Endothelial cell (in vitro differentiated cells): ENCODE measurements at regions not wholly inside any gene's neighbourhood (a gene's known extent, or its start where the extent isn't known, plus 50 kb on each side); places are given as distances from the start of the nearest gene placed in this dataset.

Experiments
- DNase-seq: peaks from one replicate; pipeline ENCODE4 v3.0.0; 2021; ENCODE audit warnings: low spot score
- H3K27ac Mint-ChIP-seq: one replicate; pipeline ENCODE4 v1.8.0; 2021; ENCODE audit warnings: mixed read lengths, inconsistent platforms; ENCODE audit not compliant: unreplicated experiment
- H3K27me3 Mint-ChIP-seq: one replicate; pipeline ENCODE4 v1.8.0; 2021; ENCODE audit warnings: mild to moderate bottlenecking, moderate library complexity, mixed read lengths, inconsistent platforms; ENCODE audit not compliant: unreplicated experiment
- H3K36me3 Mint-ChIP-seq: one replicate; pipeline ENCODE4 v1.8.0; 2021; ENCODE audit warnings: mild to moderate bottlenecking, low read depth, mixed read lengths, inconsistent platforms; ENCODE audit not compliant: unreplicated experiment
- H3K4me1 Mint-ChIP-seq: one replicate; pipeline ENCODE4 v1.8.0; 2021; ENCODE audit warnings: mild to moderate bottlenecking, mixed read lengths, inconsistent platforms; ENCODE audit not compliant: unreplicated experiment
- H3K4me3 Mint-ChIP-seq: one replicate; pipeline ENCODE4 v1.8.0; 2021; ENCODE audit warnings: mild to moderate bottlenecking, mixed read lengths, inconsistent platforms; ENCODE audit not compliant: unreplicated experiment
- H3K9me3 Mint-ChIP-seq: one replicate; pipeline ENCODE4 v1.8.0; 2021; ENCODE audit warnings: mixed read lengths, inconsistent platforms; ENCODE audit not compliant: unreplicated experiment
- TF ChIP-seq, protein P1 (sequence below): fragments of 200-600 bp; sonication (generic); IDR thresholded peaks from one replicate; pipeline ENCODE4 v1.5.0; 2021; ENCODE audit warnings: antibody characterized with exemption; ENCODE audit not compliant: unreplicated experiment

DNA sequence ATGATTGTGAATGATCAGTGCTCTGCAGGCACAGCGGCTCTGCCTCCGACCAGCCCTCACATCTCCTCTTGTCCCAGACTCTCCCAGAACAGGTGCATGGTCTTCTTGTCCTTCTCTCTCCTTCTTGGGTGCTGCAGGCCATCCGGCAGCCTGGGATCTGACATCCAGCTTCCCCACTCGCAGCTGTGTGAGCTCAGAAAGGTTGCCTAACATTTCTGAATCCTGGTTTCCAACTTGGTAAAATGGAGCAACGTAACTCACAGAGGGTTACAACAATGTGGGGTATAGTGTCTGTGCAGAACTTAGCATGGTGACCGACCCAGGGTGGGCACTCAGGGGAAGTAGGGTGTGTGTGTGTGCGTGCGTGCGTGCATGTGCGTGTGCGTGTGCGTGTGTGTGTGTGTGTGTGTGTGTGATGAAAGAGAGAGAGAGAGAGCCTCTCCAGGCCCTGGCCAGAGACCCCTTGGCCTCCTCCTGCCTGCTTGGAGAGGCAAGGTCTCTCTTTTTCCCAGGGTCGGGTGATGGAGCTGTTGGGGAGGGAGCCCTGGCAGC, 110.1 kb downstream of the SNX5 start:
- no peak overlapping the region for H3K4me3 Mint-ChIP-seq
- H3K27ac Mint-ChIP-seq = no peak overlapping the region
- no peaks in the 10 kb centered on the region for H3K36me3 Mint-ChIP-seq
- peaks cover 3% of the 10 kb centered on the region for H3K4me1 Mint-ChIP-seq
- H3K9me3 Mint-ChIP-seq = no peaks in the 10 kb centered on the region
- TF ChIP-seq, protein P1, sequence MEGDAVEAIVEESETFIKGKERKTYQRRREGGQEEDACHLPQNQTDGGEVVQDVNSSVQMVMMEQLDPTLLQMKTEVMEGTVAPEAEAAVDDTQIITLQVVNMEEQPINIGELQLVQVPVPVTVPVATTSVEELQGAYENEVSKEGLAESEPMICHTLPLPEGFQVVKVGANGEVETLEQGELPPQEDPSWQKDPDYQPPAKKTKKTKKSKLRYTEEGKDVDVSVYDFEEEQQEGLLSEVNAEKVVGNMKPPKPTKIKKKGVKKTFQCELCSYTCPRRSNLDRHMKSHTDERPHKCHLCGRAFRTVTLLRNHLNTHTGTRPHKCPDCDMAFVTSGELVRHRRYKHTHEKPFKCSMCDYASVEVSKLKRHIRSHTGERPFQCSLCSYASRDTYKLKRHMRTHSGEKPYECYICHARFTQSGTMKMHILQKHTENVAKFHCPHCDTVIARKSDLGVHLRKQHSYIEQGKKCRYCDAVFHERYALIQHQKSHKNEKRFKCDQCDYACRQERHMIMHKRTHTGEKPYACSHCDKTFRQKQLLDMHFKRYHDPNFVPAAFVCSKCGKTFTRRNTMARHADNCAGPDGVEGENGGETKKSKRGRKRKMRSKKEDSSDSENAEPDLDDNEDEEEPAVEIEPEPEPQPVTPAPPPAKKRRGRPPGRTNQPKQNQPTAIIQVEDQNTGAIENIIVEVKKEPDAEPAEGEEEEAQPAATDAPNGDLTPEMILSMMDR = no peak
- H3K27me3 Mint-ChIP-seq = peaks cover 2% of the 10 kb centered on the region
- no peak for DNase-seq

DNA sequence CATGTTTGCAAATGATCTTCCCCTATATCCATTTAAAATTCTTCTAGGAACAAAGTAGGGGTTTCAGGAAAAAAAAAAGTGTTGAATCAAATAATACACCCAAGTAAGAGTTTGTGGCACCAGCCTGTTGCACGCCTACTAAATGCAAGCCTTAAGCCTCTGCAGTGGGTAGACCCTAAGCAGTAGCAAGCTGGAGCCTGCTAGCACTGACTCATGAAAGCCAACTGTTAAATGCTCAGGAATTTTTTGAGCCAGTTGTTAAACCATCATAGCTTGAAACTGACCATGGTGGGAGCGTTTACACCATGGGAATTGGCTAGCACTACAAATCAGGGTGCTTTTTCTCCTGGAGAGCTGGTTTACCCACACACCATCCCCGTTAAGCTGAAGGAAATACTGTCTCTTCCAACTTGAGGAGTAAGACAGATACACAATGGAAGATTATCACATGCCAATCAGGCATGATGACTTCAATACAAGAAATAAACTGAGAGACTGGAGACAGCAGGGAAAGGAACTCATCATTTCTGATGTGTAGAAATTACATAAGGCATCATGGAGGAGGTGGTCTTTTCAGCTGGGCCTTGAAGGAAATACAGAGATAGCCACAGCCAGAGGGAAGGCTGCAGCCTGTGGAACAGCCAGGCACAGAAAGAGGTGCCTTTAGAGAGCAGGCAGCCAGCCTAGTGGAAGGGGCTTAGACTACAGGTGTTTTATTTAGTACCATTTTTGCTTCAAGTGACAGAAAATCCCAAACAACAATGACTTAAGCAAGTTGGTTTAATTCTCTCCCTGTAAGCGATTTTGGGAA, 110.8 kb downstream of the SNX5 start:
- peaks cover 3% of the 10 kb centered on the region for H3K4me1 Mint-ChIP-seq
- TF ChIP-seq, protein P1 = no peak
- H3K27ac Mint-ChIP-seq = no peak overlapping the region
- H3K36me3 Mint-ChIP-seq = no peaks in the 10 kb centered on the region
- peaks cover 2% of the 10 kb centered on the region for H3K27me3 Mint-ChIP-seq
- no peak overlapping the region for H3K4me3 Mint-ChIP-seq
- no peaks in the 10 kb centered on the region for H3K9me3 Mint-ChIP-seq
- DNase-seq = no peak

DNA sequence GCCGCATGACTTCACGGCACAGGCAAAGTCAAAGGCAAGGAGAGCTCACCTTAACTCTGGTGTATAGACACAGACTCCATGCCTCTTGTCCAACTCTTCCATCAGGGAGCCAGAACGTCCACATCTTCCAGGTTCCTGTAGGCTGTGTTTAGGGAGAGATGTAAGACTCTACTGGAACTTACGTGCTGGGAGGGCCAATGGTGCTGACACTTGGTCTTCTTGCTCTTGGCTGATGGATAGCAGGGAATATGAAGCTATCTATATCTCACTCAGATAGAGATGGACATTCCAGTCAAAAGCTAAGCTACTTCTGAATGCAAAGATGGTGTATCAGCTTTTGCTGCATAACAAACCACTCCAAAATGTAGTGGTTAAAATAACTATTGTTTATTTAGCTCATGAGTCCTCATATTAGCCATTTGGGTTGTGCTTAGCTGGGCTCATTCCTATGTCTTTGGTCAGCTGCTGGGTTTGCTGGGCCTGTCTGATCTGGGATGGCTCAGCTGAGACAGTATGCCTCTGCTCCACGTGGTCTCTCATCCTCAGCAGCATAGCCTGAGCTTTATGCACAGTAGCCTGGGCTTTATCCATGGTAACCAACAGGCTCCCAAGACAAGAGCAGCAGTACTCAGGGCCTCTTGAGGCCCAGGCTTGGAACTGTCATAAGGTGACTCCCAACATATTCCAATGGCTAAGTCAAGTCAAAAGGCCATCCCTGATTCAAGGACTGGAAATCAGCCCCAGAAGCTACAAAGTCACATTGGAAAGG, 111.6 kb downstream of the SNX5 start:
- Mint-ChIP-seq H3K4me3 (no peak overlapping the region), H3K9me3 (no peaks in the 10 kb centered on the region), H3K4me1 (no peaks in the 10 kb centered on the region), H3K27me3 (peaks cover 2% of the 10 kb centered on the region), H3K27ac (no peak overlapping the region), H3K36me3 (no peaks in the 10 kb centered on the region)
- no peak for DNase-seq
- TF ChIP-seq, protein P1 = no peak

DNA sequence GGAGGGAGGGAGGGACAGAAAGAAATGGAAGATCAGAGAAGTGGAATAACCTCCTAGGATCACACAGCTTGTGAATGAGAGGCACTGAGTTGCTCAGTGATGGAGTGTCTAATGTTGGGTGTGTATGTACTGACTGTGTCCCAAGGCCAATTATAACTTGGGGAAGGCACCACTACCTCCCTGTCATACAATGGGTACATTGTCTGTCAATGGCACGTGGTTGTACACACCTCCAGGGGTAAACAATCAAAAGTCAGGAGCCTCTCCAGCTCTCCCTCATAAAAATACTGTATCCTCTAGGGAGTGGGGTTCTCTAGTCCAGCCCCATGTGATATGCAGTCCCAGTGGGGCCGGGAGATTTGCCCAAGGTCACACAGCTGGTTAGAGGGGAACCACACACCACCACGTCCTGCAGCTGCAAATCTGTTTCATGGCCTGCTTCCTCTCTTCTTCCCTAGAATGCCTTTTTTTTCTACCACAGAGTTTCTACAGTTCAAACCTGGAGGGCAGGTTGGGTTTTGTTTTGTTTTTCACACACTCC, 112.5 kb downstream of the SNX5 start:
- no peak overlapping the region for H3K4me3 Mint-ChIP-seq
- DNase-seq = no peak
- no peaks in the 10 kb centered on the region for H3K9me3 Mint-ChIP-seq
- no peaks in the 10 kb centered on the region for H3K4me1 Mint-ChIP-seq
- H3K27ac Mint-ChIP-seq = no peak overlapping the region
- TF ChIP-seq, protein P1 = no peak
- no peaks in the 10 kb centered on the region for H3K36me3 Mint-ChIP-seq
- peaks cover 2% of the 10 kb centered on the region for H3K27me3 Mint-ChIP-seq
